NCI-H2107 treated with DMSO at 0.1 percent for 48 hours (cell line): ENCODE measurements at regions not wholly inside any gene's neighbourhood (a gene's known extent, or its start where the extent isn't known, plus 50 kb on each side); places are given as distances from the start of the nearest gene placed in this dataset.
"Not testable (repeated sequence)": the region's sequence is repeated elsewhere in the genome, so short reads cannot be mapped to it uniquely, and the experiment has no call there.

Experiments
- DNase-seq: peaks from one replicate; lab custom pipeline; 2025; ENCODE audit not compliant: unreplicated experiment; lab: John Stamatoyannopoulos, UW

DNA sequence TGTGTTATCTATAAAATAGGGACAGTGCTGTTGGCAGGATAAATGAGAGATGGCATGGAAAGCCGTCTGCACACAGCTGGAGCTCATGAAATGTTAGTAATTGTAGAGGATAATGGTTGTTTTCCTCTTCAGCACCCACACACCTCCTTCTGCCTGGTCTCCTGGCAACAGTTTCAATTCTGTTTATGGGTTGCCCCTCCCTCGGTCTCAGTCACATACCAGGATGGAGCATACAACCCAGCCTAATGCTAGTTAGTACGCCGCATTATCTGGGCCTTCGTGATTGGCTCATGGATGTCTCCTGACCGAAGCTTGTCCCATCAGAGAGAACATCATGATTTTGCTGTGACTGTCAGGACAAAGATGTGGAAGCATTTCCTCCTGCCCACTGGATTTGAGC is 126.2 kb upstream of the WSCD1 start:
- DNase-seq = no peak

DNA sequence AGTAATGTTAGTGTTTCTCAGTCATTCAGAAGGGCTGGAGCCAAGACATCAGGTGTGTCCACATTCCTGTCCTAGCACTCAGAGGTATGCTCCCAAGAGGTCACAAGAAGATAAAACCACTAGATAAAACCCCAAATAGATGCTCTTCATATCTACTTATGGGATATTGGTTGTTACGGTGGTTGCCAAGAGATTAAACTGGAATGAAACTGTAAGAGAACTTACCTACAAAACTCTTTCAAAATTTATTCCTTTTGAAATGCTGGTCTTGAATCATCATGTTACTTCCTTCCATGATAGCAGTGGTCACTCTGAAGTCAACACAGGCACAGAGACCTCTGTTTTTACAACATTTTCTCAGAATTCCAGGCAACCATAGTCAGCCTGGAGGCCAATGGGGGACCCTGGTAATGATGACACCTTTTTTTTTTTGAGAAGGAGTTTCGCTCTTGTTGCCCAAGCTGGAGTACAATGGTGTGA is 122.4 kb upstream of the WSCD1 start:
- DNase-seq = no peak

DNA sequence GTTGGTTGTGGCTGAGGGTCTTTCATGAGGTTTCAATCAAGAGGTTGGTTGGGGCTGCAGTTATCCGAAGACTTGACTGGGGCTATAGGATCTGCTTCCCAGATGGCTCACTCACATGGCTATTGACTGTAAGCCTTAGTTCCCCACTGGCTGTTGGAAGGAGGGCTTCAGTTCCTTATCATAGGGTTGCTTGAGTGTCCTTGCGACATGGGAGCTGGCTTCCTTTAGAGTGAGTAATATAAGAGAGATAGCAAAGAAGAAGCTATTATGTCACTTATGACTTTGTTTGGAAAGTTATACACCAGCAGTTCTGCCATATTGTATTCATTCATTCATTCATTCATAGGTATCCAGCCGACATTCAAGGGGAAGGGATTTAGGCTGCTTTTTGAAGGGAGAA is 121.4 kb upstream of the WSCD1 start:
- DNase-seq = no peak

DNA sequence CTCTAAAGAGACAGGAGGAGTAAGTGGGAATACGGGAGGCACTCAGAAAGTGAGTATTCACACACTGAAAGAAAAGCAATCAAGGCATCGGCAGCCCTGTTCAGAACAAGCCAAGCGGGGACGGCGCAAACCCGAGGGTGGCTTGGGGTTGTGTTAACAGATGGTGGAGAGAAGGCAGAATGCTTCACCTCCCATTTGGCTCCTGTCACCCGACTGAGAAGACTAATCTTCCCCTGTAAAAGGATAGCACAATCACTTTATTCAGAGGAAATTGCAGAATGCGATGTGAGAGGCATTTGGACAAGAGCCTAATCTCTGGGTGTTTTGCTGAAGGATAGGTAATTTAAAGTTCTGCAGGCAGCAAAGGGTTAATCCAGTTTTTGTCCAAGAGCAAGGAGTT is 119.3 kb upstream of the WSCD1 start:
- DNase-seq = no peak

DNA sequence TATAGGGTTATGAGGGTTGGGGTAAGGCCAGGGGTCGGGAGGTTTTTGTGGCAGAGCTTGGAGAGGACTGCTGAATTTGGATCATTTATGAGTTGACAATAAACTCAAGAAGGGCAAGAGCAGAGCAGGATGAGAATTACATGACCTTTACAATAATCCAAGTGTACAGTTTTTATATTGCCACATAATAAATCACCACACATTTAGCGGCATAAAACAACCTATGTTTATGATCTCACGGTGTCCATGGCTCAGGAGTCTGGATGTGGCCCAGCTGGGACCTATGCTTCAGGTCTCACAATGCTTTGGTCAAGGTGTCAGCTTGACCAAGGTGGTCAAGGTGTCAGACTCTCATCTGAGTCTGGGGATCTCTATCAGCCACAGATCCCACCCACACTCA is 118.3 kb upstream of the WSCD1 start:
- DNase-seq = no peak

DNA sequence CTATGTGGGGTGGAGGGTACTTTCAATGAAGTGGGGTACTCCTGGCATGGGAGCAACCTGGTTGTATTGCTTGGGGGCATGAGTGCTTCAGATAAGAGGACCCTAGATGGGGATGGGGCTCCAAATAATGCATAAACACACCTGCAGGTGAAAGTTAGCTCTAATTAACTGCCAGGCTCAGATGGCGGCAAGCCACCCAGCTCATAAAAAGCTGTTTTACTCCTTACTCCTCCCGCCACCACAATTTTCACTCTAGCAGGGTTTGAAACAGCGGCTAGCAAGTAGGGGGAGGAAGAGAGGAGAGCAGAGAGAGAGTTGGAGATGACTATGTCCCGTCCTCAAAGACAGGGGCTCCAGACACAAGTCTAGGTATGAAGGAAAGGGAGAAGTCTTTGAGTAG is 117.7 kb upstream of the WSCD1 start:
- no peak for DNase-seq

DNA sequence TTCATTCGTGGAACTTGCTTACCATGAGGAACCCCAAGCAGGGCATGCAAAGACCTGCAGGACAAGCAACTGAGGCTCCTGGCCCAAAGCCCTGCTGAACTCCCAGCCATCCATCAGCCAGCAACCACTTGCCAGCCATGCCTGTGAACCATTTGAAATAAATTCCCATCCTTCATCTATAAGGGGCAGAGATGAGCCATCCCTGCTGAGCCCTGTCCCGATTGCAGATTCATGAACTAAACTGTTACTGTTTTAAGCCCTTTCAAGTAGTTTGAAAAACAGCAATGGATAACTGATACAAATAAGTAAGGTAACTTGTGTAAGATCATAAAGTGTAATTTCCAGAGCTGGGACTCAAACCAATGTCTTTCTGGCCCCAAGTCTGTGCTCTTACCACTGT is 114.4 kb upstream of the WSCD1 start:
- no peak for DNase-seq

DNA sequence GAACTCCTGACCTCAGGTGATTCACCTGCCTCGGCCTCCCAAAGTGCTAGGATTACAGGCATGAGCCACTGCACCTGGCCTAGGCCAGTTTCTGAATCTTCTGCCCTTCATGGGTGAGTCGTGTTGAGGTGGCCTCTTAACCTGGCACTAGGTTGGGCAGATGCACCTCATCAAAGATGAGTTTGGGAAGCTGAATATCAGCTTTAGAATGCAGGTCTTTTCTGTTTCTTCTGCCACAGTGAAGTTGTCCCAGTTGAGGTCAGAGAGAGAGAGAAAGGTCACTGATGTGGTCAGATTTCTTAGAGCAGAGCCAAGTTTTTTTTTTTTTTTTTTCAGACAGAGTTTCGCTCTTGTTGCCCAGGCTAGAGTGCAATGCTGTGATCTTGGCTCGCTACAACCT is 111.3 kb upstream of the WSCD1 start:
- no peak for DNase-seq

DNA sequence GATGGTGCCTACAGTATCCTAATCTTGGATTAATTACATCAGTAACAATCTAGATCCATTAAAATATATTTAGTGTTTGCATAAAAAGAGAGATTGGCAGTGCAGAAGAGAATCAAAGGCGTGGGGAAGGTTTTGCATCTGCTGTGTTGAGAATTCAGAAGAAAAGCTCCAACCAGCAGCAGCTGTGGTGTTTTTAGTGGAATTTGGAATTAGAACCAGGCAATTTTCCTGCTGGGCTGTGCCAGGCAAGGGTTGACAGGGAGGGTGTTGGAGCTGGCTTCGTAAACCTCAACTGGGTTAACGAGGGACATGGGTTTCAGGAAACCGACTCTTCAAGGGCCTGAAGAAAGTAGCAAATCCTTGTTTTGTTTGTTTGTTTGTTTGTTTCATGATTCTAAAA is 107.8 kb upstream of the WSCD1 start:
- DNase-seq = no peak

DNA sequence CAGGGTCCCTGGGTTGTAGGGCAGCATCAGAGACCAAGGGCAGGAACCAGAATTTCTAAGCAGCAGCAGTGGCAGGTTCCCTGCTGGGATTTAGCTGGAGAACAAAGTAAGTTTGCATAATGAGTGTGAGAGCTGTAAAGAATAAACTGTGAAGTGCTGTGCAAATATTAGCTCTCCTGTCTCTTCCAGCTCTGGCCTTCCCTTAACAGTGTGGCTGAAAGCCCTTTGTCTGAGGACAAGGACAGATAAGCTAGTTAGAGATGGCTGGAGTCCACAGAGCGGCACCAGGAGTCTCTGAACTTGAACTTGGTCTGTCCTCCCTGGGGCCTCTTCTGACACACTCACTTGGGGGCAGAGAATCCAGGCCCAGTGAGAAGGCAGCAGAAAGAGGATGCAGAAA is 98.2 kb upstream of the WSCD1 start:
- DNase-seq = no peak

DNA sequence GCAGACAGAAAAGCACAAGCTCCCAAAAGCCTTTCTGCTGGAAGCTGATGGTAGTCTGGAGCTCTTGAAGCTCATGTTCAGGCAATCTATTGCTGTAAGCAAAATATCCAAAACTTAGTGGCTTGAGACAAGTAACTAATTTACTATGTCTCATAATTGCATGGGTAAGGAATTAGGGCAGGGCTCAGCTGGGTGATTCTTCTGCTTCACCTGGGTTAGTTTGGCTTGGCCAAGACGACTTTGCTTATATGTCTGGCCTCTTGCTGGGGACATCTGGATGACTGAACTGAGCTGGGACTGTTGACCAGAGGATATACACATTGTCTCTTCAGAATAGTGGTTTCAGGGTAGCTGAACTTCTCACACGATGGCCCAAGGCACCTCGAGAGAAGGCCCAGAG is 96.8 kb upstream of the WSCD1 start:
- no peak for DNase-seq

DNA sequence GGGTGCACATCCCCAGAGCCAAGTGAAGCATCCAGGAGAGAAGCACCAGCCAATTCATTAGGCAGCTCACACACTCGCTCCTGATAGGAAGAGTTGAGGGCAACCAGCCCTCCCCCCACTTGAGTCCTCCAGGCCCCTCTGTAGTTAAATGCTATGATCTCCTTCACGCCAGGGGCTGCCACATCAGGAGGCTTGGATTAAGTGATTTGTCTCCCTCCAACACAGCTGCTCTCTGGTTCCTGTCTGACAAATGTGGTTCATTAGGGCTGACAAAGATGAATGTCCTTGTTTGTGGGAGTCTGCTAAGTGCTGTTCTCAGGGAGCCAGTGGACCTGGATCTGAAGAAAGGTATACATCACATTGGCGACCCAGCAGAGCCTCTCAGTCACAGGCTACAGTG is 94.5 kb upstream of the WSCD1 start:
- no peak for DNase-seq

DNA sequence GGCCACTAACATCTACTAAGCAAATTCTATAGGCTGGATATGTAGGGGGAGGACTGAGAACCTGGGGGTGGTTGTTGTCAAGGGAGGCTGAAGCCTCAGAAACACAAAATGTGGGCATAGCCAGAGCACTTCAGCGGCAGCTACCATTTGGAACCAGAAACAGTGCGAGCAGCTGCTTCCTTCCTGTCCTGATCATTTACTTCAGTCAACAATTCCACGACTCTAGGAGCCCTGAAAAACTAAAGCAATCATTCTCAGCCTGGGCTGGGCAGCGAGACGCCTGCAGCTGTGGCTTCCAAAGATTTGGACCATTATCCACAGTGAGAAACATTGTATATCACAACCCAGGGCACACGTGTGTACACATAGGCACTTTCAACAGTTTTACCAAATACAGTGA is 93.9 kb upstream of the WSCD1 start:
- DNase-seq = no peak

DNA sequence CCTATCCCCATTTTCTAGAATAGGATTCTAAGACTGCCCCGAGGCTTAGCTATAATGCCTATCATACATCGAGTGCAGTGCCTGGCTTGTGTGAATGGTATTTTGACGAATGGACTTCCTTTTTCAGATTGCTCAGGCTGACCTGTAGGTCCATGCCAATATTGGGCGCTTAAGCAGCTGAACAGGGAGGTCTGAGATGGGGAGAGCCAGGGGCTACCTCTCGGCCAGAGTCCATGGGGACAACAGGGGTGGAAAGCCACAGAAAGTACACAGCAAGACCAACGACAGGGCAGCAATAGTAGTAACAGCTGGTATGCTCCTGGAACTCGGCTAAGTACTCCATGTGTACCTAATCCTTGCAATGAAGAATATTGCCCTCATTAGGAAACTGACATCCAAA is 91.7 kb upstream of the WSCD1 start:
- DNase-seq = no peak

DNA sequence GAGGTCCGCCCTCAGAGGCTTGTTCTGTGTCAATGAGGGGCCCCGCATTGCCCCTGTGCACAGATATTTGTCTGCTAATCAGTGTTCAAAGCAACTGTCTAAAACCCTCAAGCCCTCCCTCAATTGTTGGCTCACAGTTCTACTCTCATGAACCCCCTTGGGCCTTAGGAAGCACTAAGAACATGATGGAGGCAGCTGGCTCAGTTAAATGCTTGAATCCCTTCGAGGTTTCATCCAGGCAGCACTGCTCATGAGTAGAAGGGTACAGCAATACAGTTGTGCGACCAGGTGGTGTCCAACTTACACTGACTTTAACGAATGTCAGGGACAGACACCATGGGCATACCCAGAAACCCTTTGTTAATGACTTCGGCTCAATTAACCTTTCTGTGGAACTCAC is 89.2 kb upstream of the WSCD1 start:
- DNase-seq = no peak

DNA sequence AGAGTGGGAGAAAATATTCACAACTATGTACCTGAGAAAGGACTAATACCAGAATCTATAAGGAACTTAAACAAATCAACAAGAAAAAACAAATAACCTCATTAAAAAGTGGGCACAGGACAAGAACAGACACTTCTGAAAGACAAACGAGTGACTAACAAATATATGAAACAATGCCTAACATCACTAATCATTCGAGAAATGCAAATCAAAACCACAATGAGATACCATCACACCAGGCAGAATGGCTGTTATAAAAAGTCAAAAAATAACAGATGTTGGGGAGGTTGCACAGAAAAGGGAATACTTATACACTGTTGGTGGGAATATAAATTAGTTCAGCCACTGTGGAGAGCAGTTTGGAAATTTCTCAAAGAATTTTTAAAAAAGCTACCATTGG is 83.5 kb upstream of the WSCD1 start:
- no peak for DNase-seq

DNA sequence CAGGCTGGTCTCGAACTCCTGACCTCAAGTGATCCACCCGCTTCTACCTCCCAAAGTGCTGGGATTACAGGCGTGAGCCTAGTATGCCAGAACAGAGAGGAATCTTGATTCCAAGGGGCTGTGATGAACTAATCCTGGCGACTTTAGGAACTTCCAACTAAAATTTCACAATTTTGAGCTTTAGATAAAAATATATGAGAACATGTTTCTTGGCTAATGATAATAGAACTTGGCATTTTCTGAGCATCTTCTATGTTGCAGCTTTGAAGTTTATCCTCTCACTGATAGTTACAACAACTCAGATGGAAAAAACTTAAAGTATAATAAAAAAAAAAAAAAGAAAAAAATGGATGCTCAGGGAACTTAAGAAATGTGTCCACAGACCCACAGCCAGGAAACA is 69.8 kb upstream of the WSCD1 start:
- DNase-seq = no peak

DNA sequence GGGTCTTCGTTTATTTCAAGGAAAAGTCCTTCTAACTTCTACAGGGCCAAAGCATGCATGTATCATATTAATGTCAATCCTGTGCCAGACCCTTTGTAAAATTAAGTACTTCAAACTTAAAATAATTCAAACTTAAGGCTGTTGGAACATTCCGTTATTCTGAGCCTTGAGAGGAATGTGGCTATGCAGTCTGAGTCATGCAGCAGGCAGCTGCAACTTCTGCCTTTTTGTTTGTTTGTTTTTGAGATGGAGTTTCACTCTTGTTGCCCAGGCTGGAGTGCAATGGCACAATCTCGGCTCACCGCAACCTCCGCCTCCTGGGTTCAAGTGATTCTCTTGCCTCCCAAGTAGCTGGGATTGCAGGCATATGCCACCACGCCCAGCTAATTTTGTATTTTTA is 67.0 kb upstream of the WSCD1 start:
- not testable (repeated sequence) for DNase-seq

DNA sequence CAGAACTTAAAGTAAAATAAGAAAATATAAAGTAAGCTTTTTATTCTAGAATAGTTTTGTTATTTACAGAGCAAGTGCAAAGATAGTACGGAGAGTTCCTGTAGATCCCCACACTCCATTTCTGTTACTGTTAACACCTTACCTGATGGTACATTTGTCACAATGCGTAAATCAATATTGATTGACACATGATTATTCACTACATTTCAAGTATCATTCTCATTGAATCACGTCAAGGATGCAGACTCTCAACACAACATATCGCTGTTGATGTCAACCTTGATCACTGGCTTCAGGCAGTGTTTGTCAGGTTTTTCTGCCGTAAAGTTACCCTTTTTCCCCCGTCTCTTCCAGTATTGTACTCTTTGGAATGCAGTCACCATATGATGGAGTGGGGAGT is 64.2 kb upstream of the WSCD1 start:
- DNase-seq = no peak

DNA sequence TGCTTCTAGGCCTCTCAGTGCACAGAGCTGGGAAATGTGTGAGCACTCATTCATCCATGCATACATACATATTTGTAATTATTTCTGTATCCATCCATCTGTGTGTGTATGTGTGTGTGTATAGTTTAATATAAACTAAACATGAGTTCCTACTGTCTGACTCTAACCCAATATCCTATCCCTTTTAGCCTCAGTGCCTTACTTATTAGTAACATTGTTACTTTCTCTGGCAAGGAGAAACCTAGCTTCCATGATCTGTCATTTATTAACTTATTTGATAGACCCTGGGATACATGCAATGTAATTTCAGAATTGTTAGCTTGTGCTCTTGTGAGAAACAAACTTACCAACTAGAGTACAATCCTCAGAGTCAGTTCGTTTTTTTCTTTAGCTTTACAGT is 59.0 kb upstream of the WSCD1 start:
- no peak for DNase-seq

DNA sequence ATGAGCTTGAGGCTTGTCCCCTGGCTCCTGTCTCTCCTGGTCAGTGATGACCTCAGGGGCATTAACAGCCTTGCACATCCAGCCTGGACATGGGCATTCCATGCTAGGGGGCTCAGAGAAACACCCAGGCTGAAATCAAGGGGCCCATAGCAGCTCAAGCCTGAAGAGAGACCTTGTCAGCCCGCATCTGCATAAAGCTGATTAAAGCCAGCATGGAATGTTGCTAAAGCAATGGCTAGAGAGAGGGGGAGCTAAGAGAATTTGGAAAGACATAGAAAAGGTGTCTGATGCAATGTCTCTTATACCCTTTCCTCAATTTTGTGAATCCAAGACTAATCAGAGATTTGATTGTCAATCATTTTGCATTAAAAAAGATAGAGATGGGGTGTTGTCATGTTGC is 51.4 kb upstream of the WSCD1 start:
- no peak for DNase-seq

DNA sequence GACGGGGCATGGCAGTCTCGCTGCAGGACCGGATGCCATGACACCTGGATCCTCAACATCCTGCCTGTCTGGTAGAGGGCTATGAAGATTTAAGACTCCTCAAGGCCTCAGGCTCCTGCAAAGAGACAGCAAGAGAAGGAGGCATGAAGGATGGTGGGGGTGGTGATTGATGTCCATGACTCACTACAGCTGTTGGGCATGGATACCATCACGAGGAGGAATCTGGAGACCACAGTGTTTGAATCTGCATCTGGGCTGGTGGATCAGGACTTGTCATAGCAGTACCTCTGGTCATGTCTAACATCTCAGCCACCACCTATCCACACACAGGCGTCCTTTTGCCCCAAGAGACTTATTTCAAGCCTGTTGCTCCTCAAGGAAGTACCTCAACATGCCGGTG is 50.2 kb upstream of the WSCD1 start:
- DNase-seq = no peak

DNA sequence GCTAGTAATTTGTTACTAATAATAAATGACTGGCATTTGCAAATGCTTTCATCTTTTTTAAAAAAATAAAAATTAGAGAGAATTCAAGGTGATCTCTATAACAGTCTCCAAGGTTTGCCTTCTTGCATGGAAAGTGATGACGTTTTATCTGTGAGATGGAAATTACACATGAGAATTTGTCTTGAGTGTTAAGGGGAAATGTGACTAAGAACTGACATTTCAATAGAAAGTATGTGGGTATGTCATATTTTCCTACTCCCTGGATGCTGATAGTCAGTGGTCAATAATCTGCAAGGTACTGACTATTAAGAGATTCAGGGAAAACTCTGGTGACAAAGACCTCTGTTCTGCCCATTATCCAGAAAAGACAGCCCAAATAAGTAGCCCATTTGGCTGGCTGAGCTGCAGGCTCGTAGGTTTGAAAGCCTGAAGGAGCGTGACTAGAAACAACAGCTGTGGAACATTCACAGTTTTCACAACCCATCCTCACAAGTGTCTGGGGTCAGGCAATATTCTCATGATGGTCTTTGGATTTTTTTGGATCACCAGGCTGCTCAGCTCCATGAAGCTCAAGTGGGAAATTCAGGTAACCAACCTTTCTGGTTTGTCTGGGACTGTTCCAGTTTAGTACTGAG is 49.7 kb upstream of the WSCD1 start:
- DNase-seq = no peak
